Transverse colon (tissue), 4 donors: ENCODE measurements at regions not wholly inside any gene's neighbourhood (a gene's known extent, or its start where the extent isn't known, plus 50 kb on each side); places are given as distances from the start of the nearest gene placed in this dataset.
"Not testable (repeated sequence)": the region's sequence is repeated elsewhere in the genome, so short reads cannot be mapped to it uniquely, and the experiment has no call there.

ENCODE experiments used
- DNase-seq: peaks from one replicate; pipeline ENCODE4 v3.0.0-alpha.2; 2019
- H3K27ac ChIP-seq, 4 donors: fragments of 200-600 bp; sonication (generic); 2 replicates each; pipeline ENCODE4 v1.5.1; 2016 to 2018; ENCODE audit warnings: inconsistent platforms in 4 of 4
- H3K27me3 ChIP-seq: fragments of 200-600 bp; sonication (generic); 2 replicates; pipeline ENCODE4 v1.5.1; 2017; ENCODE audit warnings: inconsistent platforms
- H3K36me3 ChIP-seq, 4 donors: fragments of 200-600 bp; sonication (generic); 2 replicates each; pipeline ENCODE4 v1.5.1; 2017 to 2019; ENCODE audit warnings: inconsistent platforms in 4 of 4
- H3K4me1 ChIP-seq, 4 donors: fragments of 200-600 bp; sonication (generic); 2 replicates each; pipeline ENCODE4 v1.5.1; 2017 to 2020; ENCODE audit warnings: inconsistent platforms in 4 of 4
- H3K4me3 ChIP-seq, 4 donors: fragments of 200-600 bp; sonication (generic); 1 replicate in 1 of 4; 2 replicates in 3 of 4; pipeline versions ENCODE4 v1.5.1 to v1.6.1; 2017 to 2019; ENCODE audit warnings: inconsistent platforms in 4 of 4
- H3K9me3 ChIP-seq, 2 donors: fragments of 200-600 bp; sonication (generic); 2 replicates each; pipeline ENCODE4 v1.5.1; 2017 to 2019; ENCODE audit warnings: inconsistent platforms in 2 of 2
- EP300 ChIP-seq: sonication (generic); formaldehyde crosslinking; IDR thresholded peaks from one replicate; pipeline ENCODE4 v1.6.1; 2017; ENCODE audit warnings: antibody characterized with exemption, low read depth
- POLR2A ChIP-seq: fragments of 450-650 bp; IDR thresholded peaks from one replicate; pipeline ENCODE4 v1.6.1; 2016; ENCODE audit warnings: antibody characterized with exemption, mild to moderate bottlenecking, moderate library complexity
- POLR2AphosphoS5 ChIP-seq, 3 donors: sonication (generic); formaldehyde crosslinking; IDR thresholded peaks; one replicate each; pipeline ENCODE4 v1.6.1; 2016; ENCODE audit warnings: antibody characterized with exemption in 3 of 3
- WGBS, 2 donors: methylation state at CpG; one replicate each; pipeline ENCODE4 v1.1.5; 2018; ENCODE audit warnings: low coverage in 1 of 2; 5-methylcytosine and 5-hydroxymethylcytosine counted together
- in situ Hi-C, 4 donors: fragments of 200-750 bp; cut with MboI; loops; one replicate each; pipeline versions ENCODE4 v1.15.0 to v1.15.1; 2017; ENCODE audit warnings: low sequenced_read_pairs in 3 of 4, low pct_ligation_motif_present in 1 of 4, low pct_unique_long_range_greater_than_20kb in 1 of 4
- intact Hi-C: fragments of 100-400 bp; cut with DNase I; formaldehyde crosslinking; loops from one replicate; pipeline ENCODE4 v1.15.1; 2023; ENCODE audit warnings: low total_unique reads
- TF ChIP-seq, protein P1 (sequence below), 5 experiments: fragments of 200-600 bp in 3 of 5; fragments of 450-650 bp in 2 of 5; sonication (generic) in 3 of 5; IDR thresholded peaks; 1 replicate in 2 of 5; 2 replicates in 3 of 5; pipeline ENCODE4 v1.5.1; 2016 to 2017; ENCODE audit warnings: antibody characterized with exemption in 5 of 5, inconsistent platforms in 3 of 5, mild to moderate bottlenecking in 2 of 5, moderate library complexity in 1 of 5

DNA sequence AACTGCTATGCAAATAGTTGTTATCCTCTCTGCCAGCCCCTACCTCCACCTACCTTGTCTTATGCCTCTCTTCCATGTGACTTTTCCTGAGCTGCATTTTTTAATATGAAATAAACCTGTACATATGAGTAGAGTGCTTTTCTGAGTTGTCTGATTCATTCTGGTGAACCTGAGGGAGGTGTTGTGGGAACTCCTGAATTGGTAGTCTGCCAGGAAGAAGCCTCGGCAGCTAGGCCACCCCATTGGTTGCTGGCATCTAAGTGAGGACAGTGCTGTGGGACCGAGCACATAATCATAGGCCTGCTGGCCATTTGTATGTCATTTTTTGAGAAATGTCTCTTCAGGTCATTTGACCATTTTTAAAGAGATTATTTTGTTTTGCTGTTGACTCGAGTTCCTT is 1146.8 kb downstream of the UQCRFS1 start:
- no peaks in the 10 kb centered on the region for H3K27me3 ChIP-seq
- no peaks in the 10 kb centered on the region for H3K36me3 ChIP-seq
- in situ Hi-C loops (no loop called here), intact Hi-C loops (no loop called here)
- DNase-seq = no peak
- no peak overlapping the region for H3K27ac ChIP-seq
- WGBS, 2 donors = 82% methylated on average over 3 of the region's 3 CpGs; no CpG with 5 or more reads in 1 of the 2 donors
- H3K9me3 ChIP-seq = no peaks in the 10 kb centered on the region
- no peak for TF ChIP-seq EP300
- no peak for TF ChIP-seq POLR2A
- TF ChIP-seq, protein P1, sequence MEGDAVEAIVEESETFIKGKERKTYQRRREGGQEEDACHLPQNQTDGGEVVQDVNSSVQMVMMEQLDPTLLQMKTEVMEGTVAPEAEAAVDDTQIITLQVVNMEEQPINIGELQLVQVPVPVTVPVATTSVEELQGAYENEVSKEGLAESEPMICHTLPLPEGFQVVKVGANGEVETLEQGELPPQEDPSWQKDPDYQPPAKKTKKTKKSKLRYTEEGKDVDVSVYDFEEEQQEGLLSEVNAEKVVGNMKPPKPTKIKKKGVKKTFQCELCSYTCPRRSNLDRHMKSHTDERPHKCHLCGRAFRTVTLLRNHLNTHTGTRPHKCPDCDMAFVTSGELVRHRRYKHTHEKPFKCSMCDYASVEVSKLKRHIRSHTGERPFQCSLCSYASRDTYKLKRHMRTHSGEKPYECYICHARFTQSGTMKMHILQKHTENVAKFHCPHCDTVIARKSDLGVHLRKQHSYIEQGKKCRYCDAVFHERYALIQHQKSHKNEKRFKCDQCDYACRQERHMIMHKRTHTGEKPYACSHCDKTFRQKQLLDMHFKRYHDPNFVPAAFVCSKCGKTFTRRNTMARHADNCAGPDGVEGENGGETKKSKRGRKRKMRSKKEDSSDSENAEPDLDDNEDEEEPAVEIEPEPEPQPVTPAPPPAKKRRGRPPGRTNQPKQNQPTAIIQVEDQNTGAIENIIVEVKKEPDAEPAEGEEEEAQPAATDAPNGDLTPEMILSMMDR (IDR thresholded peaks at IDR 0.05) = no peak
- TF ChIP-seq POLR2AphosphoS5 (IDR thresholded peaks at IDR 0.05) = no peak
- no peaks in the 10 kb centered on the region for H3K4me1 ChIP-seq
- H3K4me3 ChIP-seq = no peak overlapping the region

DNA sequence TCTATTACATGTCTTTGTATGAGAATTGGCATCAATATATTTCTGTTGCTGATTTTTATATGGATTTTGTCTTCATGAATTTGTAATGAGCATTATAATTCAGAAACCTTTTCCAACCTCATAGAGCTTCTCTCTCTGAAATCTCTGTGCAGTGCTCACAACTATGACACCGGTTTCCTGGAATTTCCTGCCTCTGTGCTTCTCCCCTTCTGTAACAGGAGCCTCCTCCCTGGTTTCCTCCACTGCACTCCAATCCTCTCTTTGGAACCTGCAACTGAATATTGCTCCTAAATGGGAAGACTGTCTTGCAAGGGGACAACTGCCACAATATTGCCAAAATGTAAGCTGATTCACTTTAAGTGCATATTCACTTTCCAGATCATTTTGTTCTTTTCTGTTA is 1147.9 kb downstream of the UQCRFS1 start:
- H3K9me3 ChIP-seq = no peaks in the 10 kb centered on the region
- no peak overlapping the region for H3K4me3 ChIP-seq
- H3K27me3 ChIP-seq = no peaks in the 10 kb centered on the region
- no peaks in the 10 kb centered on the region for H3K4me1 ChIP-seq
- WGBS, 2 donors = 20 to 28% methylated on average over 1 of the region's 1 CpG
- H3K36me3 ChIP-seq = no peaks in the 10 kb centered on the region
- in situ Hi-C loops (no loop called here), intact Hi-C loops (no loop called here)
- no peak for TF ChIP-seq POLR2AphosphoS5 (IDR thresholded peaks at IDR 0.05)
- TF ChIP-seq, protein P1 (IDR thresholded peaks at IDR 0.05) = no peak
- TF ChIP-seq EP300 = no peak
- TF ChIP-seq POLR2A = no peak
- no peak overlapping the region for H3K27ac ChIP-seq
- DNase-seq = no peak

DNA sequence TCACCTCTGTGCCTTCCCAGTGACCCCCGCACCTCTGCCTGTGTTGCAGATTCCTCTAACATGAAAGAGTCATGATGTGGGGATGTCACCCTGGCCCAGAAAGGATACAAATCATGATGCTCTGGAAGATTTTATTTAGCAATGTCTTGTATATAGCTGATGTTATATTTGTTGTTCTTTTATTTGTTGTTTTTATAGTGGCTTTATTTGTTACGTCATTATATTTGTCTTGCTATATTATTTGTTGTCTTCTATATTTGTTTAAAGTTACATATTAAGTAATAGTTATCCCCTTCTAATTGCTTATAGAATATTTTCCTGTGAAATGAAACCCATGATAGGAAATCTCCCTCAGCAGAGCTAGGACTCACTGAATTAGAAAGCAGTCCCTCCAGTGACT is 1149.2 kb downstream of the UQCRFS1 start:
- 78 to 84% methylated on average over 2 of the region's 2 CpGs for WGBS, 2 donors
- TF ChIP-seq POLR2AphosphoS5 (IDR thresholded peaks at IDR 0.05) (no peak), EP300 (no peak), POLR2A (no peak)
- TF ChIP-seq, protein P1 (IDR thresholded peaks at IDR 0.05) = no peak
- intact Hi-C loops = no loop called here
- DNase-seq = no peak
- Histone ChIP-seq H3K27me3 (no peaks in the 10 kb centered on the region), H3K4me3 (no peak overlapping the region), H3K27ac (no peak overlapping the region), H3K4me1 (no peaks in the 10 kb centered on the region), H3K36me3 (no peaks in the 10 kb centered on the region), H3K9me3 (no peaks in the 10 kb centered on the region)
- in situ Hi-C loops = no loop called here

DNA sequence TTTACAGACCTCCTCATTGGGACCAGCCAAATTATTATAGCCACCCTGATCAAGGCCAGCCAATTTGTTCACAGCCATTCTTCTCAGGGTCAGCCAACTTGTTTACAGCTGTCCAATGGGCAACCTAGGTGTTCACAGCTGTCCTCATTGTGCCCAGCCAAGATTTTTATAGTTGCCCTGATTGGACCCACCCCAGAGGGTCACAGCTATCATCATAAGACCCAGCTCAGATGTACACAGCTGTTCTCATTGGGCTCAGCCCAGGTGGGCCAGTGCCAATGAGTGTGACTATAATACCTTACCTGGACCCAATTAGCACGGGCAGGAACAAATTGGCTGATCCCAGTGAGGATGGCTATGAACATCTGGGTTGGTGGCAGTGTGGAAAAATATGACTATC is 1151.8 kb downstream of the UQCRFS1 start:
- intact Hi-C loops (no loop called here), in situ Hi-C loops (no loop called here)
- H3K4me1 ChIP-seq = no peaks in the 10 kb centered on the region
- 67% methylated on average over 1 of the region's 1 CpG; no CpG with 5 or more reads in 1 of the 2 donors for WGBS, 2 donors
- TF ChIP-seq POLR2AphosphoS5 (IDR thresholded peaks at IDR 0.05) (no peak), POLR2A (no peak), EP300 (no peak)
- TF ChIP-seq, protein P1 (IDR thresholded peaks at IDR 0.05) = no peak
- DNase-seq = no peak
- H3K9me3 ChIP-seq = no peaks in the 10 kb centered on the region
- H3K4me3 ChIP-seq = no peak overlapping the region
- no peaks in the 10 kb centered on the region for H3K27me3 ChIP-seq
- no peak overlapping the region for H3K27ac ChIP-seq
- no peaks in the 10 kb centered on the region for H3K36me3 ChIP-seq

DNA sequence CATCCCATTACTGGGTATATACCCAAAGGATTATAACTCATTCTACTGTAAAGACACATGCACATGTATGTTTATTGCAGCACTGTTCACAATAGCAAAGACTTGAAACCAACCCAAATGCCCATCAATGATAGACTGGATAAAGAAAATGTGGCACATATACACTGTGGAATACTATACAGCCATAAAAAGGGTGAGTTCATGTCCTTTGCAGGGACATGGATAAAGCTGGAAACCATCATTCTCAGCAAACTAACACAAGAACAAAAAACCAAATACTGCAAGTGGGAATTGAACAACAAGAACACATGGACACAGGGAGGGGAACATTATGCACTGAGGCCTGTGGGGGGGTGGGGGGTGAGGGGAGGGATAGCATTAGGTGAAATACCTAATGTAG is 1155.9 kb downstream of the UQCRFS1 start:
- H3K9me3 ChIP-seq, H3K4me3 ChIP-seq, H3K36me3 ChIP-seq, H3K27me3 ChIP-seq, H3K27ac ChIP-seq, H3K4me1 ChIP-seq, in situ Hi-C loops, intact Hi-C loops, DNase-seq: not testable (repeated sequence)
